ENCODE measurements at regions not wholly inside any gene's neighbourhood (a gene's known extent, or its start where the extent isn't known, plus 50 kb on each side); places are given as distances from the start of the nearest gene placed in this dataset.
"Not testable (repeated sequence)": the region's sequence is repeated elsewhere in the genome, so short reads cannot be mapped to it uniquely, and the experiment has no call there.

DNA sequence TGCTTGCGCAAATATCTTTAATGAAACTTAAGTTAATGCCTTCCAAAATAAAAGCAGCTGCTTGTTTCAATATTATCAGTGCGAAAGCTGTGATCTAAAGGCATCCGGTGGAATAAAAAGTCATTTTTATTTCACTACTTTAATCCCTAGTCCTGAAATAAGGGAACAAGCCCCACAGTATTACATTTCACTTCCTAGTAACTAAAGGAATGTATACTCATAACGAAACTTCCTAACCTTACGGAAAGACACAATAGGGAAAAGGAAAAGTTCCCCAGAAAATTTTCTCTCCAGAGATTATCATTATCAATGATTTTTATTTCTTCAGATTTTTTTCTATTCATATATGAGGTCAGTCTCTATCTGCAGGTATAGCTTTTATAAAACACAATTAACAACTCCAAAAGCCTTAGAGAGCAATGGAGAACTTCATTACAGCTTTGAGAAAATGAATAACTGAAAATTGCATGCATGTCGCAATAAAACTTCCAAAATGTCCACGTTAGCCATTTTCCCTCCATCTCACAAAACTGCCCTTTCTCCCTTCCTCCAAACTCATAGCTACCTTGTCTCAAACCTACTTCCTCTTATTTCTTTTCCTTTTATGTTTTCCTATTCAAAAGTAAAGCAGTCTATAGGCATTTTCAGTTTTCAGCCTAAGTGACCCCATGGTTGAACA, 154.3 kb upstream of the MED13 start:
- no peak for DNase-seq (ENCODE audit: low read depth in 2 of 2)
- Histone ChIP-seq H3K79me2 (ENCODE audit: control insufficient read depth, insufficient read depth, low read length) (no peaks in the 10 kb centered on the region), H3K9me3 (ENCODE audit: control insufficient read depth, insufficient read depth, low read depth, low read length) (no peaks in the 10 kb centered on the region), H3K4me3 (replicated peaks in 1 of 4; ENCODE audit: control extremely low read depth in 1 of 4, insufficient read depth in 1 of 4, low read depth in 3 of 4, low read length in 4 of 4) (no peak overlapping the region), H4K20me1 (ENCODE audit: control insufficient read depth, extremely low read depth, insufficient read depth, low read length) (no peaks in the 10 kb centered on the region), H2AFZ (ENCODE audit: low read length) (no peak overlapping the region), H3K4me1 (ENCODE audit: control insufficient read depth, extremely low read depth, insufficient read depth, low read length) (no peaks in the 10 kb centered on the region), H3K27ac (ENCODE audit: insufficient read depth, low read length) (no peak overlapping the region), H3K27me3 (ENCODE audit: control insufficient read depth, insufficient read depth, low read length) (no peaks in the 10 kb centered on the region), H3K4me2 (ENCODE audit: extremely low read depth, insufficient read depth, low read length) (no peak overlapping the region), H3K9ac (ENCODE audit: insufficient read depth, low read length) (no peak overlapping the region), H3K36me3 (ENCODE audit: control insufficient read depth, insufficient read depth, low read length) (no peaks in the 10 kb centered on the region)
- TF ChIP-seq EZH2 (IDR thresholded peaks at IDR 0.05; ENCODE audit: low read length, missing control alignments): no peak
- TF ChIP-seq, protein P1, sequence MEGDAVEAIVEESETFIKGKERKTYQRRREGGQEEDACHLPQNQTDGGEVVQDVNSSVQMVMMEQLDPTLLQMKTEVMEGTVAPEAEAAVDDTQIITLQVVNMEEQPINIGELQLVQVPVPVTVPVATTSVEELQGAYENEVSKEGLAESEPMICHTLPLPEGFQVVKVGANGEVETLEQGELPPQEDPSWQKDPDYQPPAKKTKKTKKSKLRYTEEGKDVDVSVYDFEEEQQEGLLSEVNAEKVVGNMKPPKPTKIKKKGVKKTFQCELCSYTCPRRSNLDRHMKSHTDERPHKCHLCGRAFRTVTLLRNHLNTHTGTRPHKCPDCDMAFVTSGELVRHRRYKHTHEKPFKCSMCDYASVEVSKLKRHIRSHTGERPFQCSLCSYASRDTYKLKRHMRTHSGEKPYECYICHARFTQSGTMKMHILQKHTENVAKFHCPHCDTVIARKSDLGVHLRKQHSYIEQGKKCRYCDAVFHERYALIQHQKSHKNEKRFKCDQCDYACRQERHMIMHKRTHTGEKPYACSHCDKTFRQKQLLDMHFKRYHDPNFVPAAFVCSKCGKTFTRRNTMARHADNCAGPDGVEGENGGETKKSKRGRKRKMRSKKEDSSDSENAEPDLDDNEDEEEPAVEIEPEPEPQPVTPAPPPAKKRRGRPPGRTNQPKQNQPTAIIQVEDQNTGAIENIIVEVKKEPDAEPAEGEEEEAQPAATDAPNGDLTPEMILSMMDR (conservative IDR thresholded peaks at IDR 0.05 in 1 of 2, IDR thresholded peaks at IDR 0.05 in 1 of 2; ENCODE audit: low read depth in 1 of 2, low read length in 2 of 2): no peak

DNA sequence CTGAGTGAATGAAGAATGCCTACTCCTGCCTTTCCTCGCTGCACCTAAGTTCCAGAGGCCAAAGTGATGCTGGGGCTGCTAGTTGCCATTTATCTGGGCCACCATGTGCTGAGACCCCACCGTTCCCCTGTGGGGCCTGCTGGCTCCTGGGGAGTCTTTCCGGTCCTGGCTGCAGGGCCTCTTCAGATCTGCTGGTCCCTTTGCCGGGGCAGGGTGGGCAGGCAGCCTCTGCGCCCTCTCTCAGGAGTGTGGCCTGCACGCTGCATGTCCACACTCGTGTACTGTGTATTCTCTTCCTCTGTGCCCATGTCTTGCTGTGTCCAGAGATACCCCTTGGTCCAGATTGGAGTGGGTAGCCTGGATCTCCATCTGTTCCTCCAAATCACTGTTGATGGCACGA, 151.8 kb upstream of the MED13 start:
- Histone ChIP-seq H3K4me3 (replicated peaks in 1 of 4; ENCODE audit: control extremely low read depth in 1 of 4, insufficient read depth in 1 of 4, low read depth in 3 of 4, low read length in 4 of 4) (no peak overlapping the region), H3K4me1 (ENCODE audit: control insufficient read depth, extremely low read depth, insufficient read depth, low read length) (no peaks in the 10 kb centered on the region), H3K27me3 (ENCODE audit: control insufficient read depth, insufficient read depth, low read length) (no peaks in the 10 kb centered on the region), H3K4me2 (ENCODE audit: extremely low read depth, insufficient read depth, low read length) (no peak overlapping the region), H2AFZ (ENCODE audit: low read length) (no peak overlapping the region), H3K27ac (ENCODE audit: insufficient read depth, low read length) (no peak overlapping the region), H4K20me1 (ENCODE audit: control insufficient read depth, extremely low read depth, insufficient read depth, low read length) (no peaks in the 10 kb centered on the region), H3K9me3 (ENCODE audit: control insufficient read depth, insufficient read depth, low read depth, low read length) (no peaks in the 10 kb centered on the region), H3K79me2 (ENCODE audit: control insufficient read depth, insufficient read depth, low read length) (no peaks in the 10 kb centered on the region), H3K9ac (ENCODE audit: insufficient read depth, low read length) (no peak overlapping the region), H3K36me3 (ENCODE audit: control insufficient read depth, insufficient read depth, low read length) (no peaks in the 10 kb centered on the region)
- DNase-seq (ENCODE audit: low read depth in 2 of 2): no peak
- no peak for TF ChIP-seq EZH2 (IDR thresholded peaks at IDR 0.05; ENCODE audit: low read length, missing control alignments)
- TF ChIP-seq, protein P1 (conservative IDR thresholded peaks at IDR 0.05 in 1 of 2, IDR thresholded peaks at IDR 0.05 in 1 of 2; ENCODE audit: low read depth in 1 of 2, low read length in 2 of 2): no peak

DNA sequence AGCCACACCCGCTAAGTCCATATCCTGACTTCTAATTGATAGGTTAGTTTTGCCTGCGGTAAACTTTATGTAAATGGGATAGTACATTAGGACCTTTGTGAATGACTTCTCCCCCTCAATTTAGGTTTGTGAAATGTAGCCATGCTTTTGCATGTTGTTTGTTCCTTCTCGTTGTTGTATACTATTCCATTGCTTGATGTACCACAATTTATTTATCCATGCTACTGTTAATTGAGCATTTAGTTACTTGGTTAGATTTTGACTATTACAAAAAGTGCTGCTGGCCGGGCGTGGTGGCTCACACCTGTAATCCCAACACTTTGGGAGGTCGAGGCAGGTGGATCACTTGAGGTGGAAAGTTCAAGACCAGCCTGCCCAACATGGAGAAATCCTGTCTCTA, 150.8 kb upstream of the MED13 start:
- not testable (repeated sequence) for H2AFZ ChIP-seq (ENCODE audit: low read length); DNase-seq (ENCODE audit: low read depth in 2 of 2); H3K4me1 ChIP-seq (ENCODE audit: control insufficient read depth, extremely low read depth, insufficient read depth, low read length); H3K4me2 ChIP-seq (ENCODE audit: extremely low read depth, insufficient read depth, low read length); H3K36me3 ChIP-seq (ENCODE audit: control insufficient read depth, insufficient read depth, low read length); H3K79me2 ChIP-seq (ENCODE audit: control insufficient read depth, insufficient read depth, low read length); H3K4me3 ChIP-seq (replicated peaks in 1 of 4; ENCODE audit: control extremely low read depth in 1 of 4, insufficient read depth in 1 of 4, low read depth in 3 of 4, low read length in 4 of 4); H3K9me3 ChIP-seq (ENCODE audit: control insufficient read depth, insufficient read depth, low read depth, low read length); H3K27me3 ChIP-seq (ENCODE audit: control insufficient read depth, insufficient read depth, low read length); H4K20me1 ChIP-seq (ENCODE audit: control insufficient read depth, extremely low read depth, insufficient read depth, low read length); H3K9ac ChIP-seq (ENCODE audit: insufficient read depth, low read length); H3K27ac ChIP-seq (ENCODE audit: insufficient read depth, low read length)
